ENCODE measurements at regions not wholly inside any gene's neighbourhood (a gene's known extent, or its start where the extent isn't known, plus 50 kb on each side); places are given as distances from the start of the nearest gene placed in this dataset.
A peak's percentile ranks its signal among the peaks of the same experiment; 100 is the strongest.

- no peaks in the 10 kb centered on the region for H3K36me3 ChIP-seq (ENCODE audit: control insufficient read depth, insufficient read depth, low read length)
- no peaks in the 10 kb centered on the region for H3K27me3 ChIP-seq (ENCODE audit: control insufficient read depth, insufficient read depth, low read length)
- no peak for ATAC-seq
- intact Hi-C loops (cut with micrococcal nuclease): loop anchor here (2.0 to 10.0 kb wide), 3 partner anchors 97 to 665 kb away; partner anchors contain the start of gene ABCD3
- Mint-ChIP-seq H3K27ac (peak overlapping the region; percentile 97), H3K4me1 (peaks cover 45 to 46% of the 10 kb centered on the region in 2 donors), H3K27me3 (ENCODE audit: low read depth in 2 of 2) (peaks cover 0 to 3% of the 10 kb centered on the region in 2 donors), H3K4me3 (peak overlapping the region; percentile 79), H3K36me3 (no peaks in the 10 kb centered on the region), H3K9me3 (peaks cover 2% of the 10 kb centered on the region in 2 donors)
- no peak overlapping the region for H3K4me3 ChIP-seq (ENCODE audit: low read length)
- TF ChIP-seq CTCF (IDR thresholded peaks at IDR 0.05): no peak
- H3K9me3 ChIP-seq (ENCODE audit: control insufficient read depth, insufficient read depth, low read length): peaks cover 9% of the 10 kb centered on the region
- H3K27ac ChIP-seq (ENCODE audit: low read length): peak overlapping the region; percentile 82
- peaks cover 29% of the 10 kb centered on the region for H3K4me1 ChIP-seq (ENCODE audit: control insufficient read depth, insufficient read depth, low read length)
- DNase-seq: peak in 1 of 2 donors; percentile 13
- 42% methylated on average over 2 of the region's 2 CpGs for WGBS (ENCODE audit: insufficient coverage)
Measured at GRCh38 chr1:93749894-93750301, 68.3 kb upstream of the BCAR3 start.

GRCh38 chr1:93749487-93749886 is 67.8 kb upstream of the BCAR3 start:
- peaks cover 9% of the 10 kb centered on the region for H3K9me3 ChIP-seq (ENCODE audit: control insufficient read depth, insufficient read depth, low read length)
- H3K4me3 ChIP-seq (ENCODE audit: low read length): no peak overlapping the region

GRCh38 chr1:93746021-93746812 is 64.6 kb upstream of the BCAR3 start:
- no peak overlapping the region for H3K27ac Mint-ChIP-seq
- H3K4me3 Mint-ChIP-seq: no peak overlapping the region
- H3K36me3 ChIP-seq (ENCODE audit: control insufficient read depth, insufficient read depth, low read length): no peaks in the 10 kb centered on the region
- no peak for TF ChIP-seq CTCF (IDR thresholded peaks at IDR 0.05)
- no peaks in the 10 kb centered on the region for H3K27me3 ChIP-seq (ENCODE audit: control insufficient read depth, insufficient read depth, low read length)
- peaks cover 14% of the 10 kb centered on the region for H3K4me1 ChIP-seq (ENCODE audit: control insufficient read depth, insufficient read depth, low read length)
- no peak for DNase-seq
- H3K9me3 ChIP-seq (ENCODE audit: control insufficient read depth, insufficient read depth, low read length): peaks cover 9% of the 10 kb centered on the region
- H3K36me3 Mint-ChIP-seq: no peaks in the 10 kb centered on the region
- H3K4me3 ChIP-seq (ENCODE audit: low read length): no peak overlapping the region
- WGBS (ENCODE audit: insufficient coverage): 91% methylated on average over 6 of the region's 6 CpGs
- peaks cover 2% of the 10 kb centered on the region in 2 donors for H3K9me3 Mint-ChIP-seq
- intact Hi-C loops (cut with micrococcal nuclease): no loop called here
- ATAC-seq: no peak
- H3K4me1 Mint-ChIP-seq: peaks cover 15 to 17% of the 10 kb centered on the region in 2 donors
- no peak overlapping the region for H3K27ac ChIP-seq (ENCODE audit: low read length)
- H3K27me3 Mint-ChIP-seq (ENCODE audit: low read depth in 2 of 2): peaks cover 0 to 3% of the 10 kb centered on the region in 2 donors

More at GRCh38 chr1:93749487-93749886, 67.8 kb upstream of the BCAR3 start:
- H3K27ac Mint-ChIP-seq: peak overlapping the region; percentile 97
- intact Hi-C loops (cut with micrococcal nuclease): no loop called here
- H3K27ac ChIP-seq (ENCODE audit: low read length): peak overlapping the region; percentile 82
- WGBS (ENCODE audit: insufficient coverage): no CpG with 5 or more reads among the region's 6 CpGs
- peak overlapping the region; percentile 79 for H3K4me3 Mint-ChIP-seq
- no peaks in the 10 kb centered on the region for H3K27me3 ChIP-seq (ENCODE audit: control insufficient read depth, insufficient read depth, low read length)
- peaks cover 29% of the 10 kb centered on the region for H3K4me1 ChIP-seq (ENCODE audit: control insufficient read depth, insufficient read depth, low read length)
- DNase-seq: no peak
- peaks cover 2% of the 10 kb centered on the region in 2 donors for H3K9me3 Mint-ChIP-seq
- TF ChIP-seq CTCF (IDR thresholded peaks at IDR 0.05): no peak
- peaks cover 0 to 3% of the 10 kb centered on the region in 2 donors for H3K27me3 Mint-ChIP-seq (ENCODE audit: low read depth in 2 of 2)
- no peaks in the 10 kb centered on the region for H3K36me3 Mint-ChIP-seq
- no peaks in the 10 kb centered on the region for H3K36me3 ChIP-seq (ENCODE audit: control insufficient read depth, insufficient read depth, low read length)
- ATAC-seq: peak in 2 of 3 donors; percentile 5 to 20
- H3K4me1 Mint-ChIP-seq: peaks cover 45 to 46% of the 10 kb centered on the region in 2 donors

Measured in natural killer cell (primary cell).